SK-MEL-5 (cell line): ENCODE measurements at regions not wholly inside any gene's neighbourhood (a gene's known extent, or its start where the extent isn't known, plus 50 kb on each side); places are given as distances from the start of the nearest gene placed in this dataset.

Experiments
- DNase-seq: peaks from one replicate; pipeline ENCODE4 v3.0.0-alpha.2; 2016; ENCODE audit warnings: low read depth, low spot score
- in situ Hi-C: cut with HindIII; loops from 2 replicates; pipeline ENCODE4 v1.10.0; 2016; ENCODE audit warnings: low sequenced_read_pairs, high pct_unique_total_duplicates, low pct_unique_long_range_greater_than_20kb
- small RNA-seq, 2 experiments: library from RNA; depleted of rRNA; stranded (forward); fragments of <200 nt; gene quantifications; one replicate each; pipeline ENCODE3, GENCODE V24; 2014

GRCh38 chr15:93150910-93151881 is 62.2 kb upstream of the RGMA start:
- DNase-seq = no peak
- in situ Hi-C loops = no loop called here

GRCh38 chr15:93146601-93147000 is 57.6 kb upstream of the RGMA start:
- in situ Hi-C loops = no loop called here
- DNase-seq = no peak

- no peak for DNase-seq
- in situ Hi-C loops = no loop called here
Measured at GRCh38 chr15:93146196-93146595, 57.2 kb upstream of the RGMA start.

- no peak for DNase-seq
- in situ Hi-C loops = no loop called here
Measured at GRCh38 chr15:93144463-93145236, 55.6 kb upstream of the RGMA start.

- no peak for DNase-seq
Measured at GRCh38 chr15:93143186-93143585, 54.2 kb upstream of the RGMA start.

GRCh38 chr15:93141371-93141794 is 52.4 kb upstream of the RGMA start:
- no peak for DNase-seq
- in situ Hi-C loops = no loop called here

More at GRCh38 chr15:93143186-93143585, 54.2 kb upstream of the RGMA start:
- in situ Hi-C loops = no loop called here

GRCh38 chr15:93139436-93139835 is 50.4 kb upstream of the RGMA start:
- no peak for DNase-seq
- in situ Hi-C loops = no loop called here

GRCh38 chr15:93138681-93139250 is 49.8 kb upstream of the RGMA start:
- in situ Hi-C loops = no loop called here
- no peak for DNase-seq

Small RNAs in the stretch of these regions (small RNA-seq; reads per million reads assigned to genes)
- gene AC103996.1 = 0 reads per million in 2 experiments
- 0 reads per million in 2 experiments for gene AC112693.2
